ENCODE measurements at regions not wholly inside any gene's neighbourhood (a gene's known extent, or its start where the extent isn't known, plus 50 kb on each side); places are given as distances from the start of the nearest gene placed in this dataset.

DNA sequence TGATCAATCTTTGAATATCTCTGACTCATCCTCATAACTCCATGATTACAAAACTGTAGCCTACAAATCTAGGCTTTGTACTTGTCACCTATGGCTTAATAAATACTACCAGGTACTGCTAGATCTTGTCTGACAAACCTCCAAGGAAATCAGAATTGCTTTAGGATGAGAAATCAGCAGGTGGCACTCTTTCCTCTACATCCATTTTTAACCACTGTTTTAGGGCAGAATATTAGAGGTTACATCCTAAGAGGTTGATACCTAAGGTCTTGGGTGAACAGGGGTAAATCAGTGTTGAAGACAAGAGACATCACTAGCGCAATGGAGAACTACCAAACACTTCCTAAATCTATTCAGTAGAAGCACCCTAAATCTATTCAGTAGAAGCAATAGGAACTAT is 63.1 kb upstream of the SOX5 start:
- TF ChIP-seq, protein P1, sequence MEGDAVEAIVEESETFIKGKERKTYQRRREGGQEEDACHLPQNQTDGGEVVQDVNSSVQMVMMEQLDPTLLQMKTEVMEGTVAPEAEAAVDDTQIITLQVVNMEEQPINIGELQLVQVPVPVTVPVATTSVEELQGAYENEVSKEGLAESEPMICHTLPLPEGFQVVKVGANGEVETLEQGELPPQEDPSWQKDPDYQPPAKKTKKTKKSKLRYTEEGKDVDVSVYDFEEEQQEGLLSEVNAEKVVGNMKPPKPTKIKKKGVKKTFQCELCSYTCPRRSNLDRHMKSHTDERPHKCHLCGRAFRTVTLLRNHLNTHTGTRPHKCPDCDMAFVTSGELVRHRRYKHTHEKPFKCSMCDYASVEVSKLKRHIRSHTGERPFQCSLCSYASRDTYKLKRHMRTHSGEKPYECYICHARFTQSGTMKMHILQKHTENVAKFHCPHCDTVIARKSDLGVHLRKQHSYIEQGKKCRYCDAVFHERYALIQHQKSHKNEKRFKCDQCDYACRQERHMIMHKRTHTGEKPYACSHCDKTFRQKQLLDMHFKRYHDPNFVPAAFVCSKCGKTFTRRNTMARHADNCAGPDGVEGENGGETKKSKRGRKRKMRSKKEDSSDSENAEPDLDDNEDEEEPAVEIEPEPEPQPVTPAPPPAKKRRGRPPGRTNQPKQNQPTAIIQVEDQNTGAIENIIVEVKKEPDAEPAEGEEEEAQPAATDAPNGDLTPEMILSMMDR (IDR thresholded peaks at IDR 0.05): peak in 3 of 6 experiments; percentile 34 to 48 (median 37)
- no peak for TF ChIP-seq POLR2A (IDR thresholded peaks at IDR 0.05)
